Mammary epithelial cell (primary cell): ENCODE measurements at regions not wholly inside any gene's neighbourhood (a gene's known extent, or its start where the extent isn't known, plus 50 kb on each side); places are given as distances from the start of the nearest gene placed in this dataset.

Source experiments
- CTCF ChIP-seq, 2 donors: IDR thresholded peaks in 1 of 2; conservative IDR thresholded peaks in 1 of 2; 2 replicates each; pipeline ENCODE4 v1.5.1; 2011 to 2012; ENCODE audit warnings: inconsistent platforms in 2 of 2, low read length in 2 of 2, mild to moderate bottlenecking in 2 of 2, control low read depth in 1 of 2, low read depth in 1 of 2; ENCODE audit not compliant: insufficient read depth in 1 of 2; ENCODE audit errors: extremely low read depth in 1 of 2
- EZH2 ChIP-seq: IDR thresholded peaks from 2 replicates; pipeline ENCODE4 v1.6.1; 2012; ENCODE audit warnings: low read length, inconsistent platforms, borderline replicate concordance

- TF ChIP-seq CTCF (conservative IDR thresholded peaks at IDR 0.05 in 1 of 2, IDR thresholded peaks at IDR 0.05 in 1 of 2; ENCODE audit: extremely low read depth in 1 of 2, insufficient read depth in 1 of 2, low read depth in 1 of 2, low read length in 2 of 2), result no peak
- TF ChIP-seq EZH2, result no peak
These were observed 1291.7 kb upstream of the CRIM1 start for GRCh38 chr2:35063836-35064235.
